G401.6 (cell line): ENCODE measurements at regions not wholly inside any gene's neighbourhood (a gene's known extent, or its start where the extent isn't known, plus 50 kb on each side); places are given as distances from the start of the nearest gene placed in this dataset.

Experiments
- FAIRE-seq: peaks from 2 replicates; lab custom pipeline; 2012; peaks lifted over from hg19 to GRCh38; lab: Jason Lieb, UNC

GRCh38 chr21:23712166-23712565 lies 1895.1 kb downstream of the MRPL39 start:
- FAIRE-seq: no peak

GRCh38 chr21:23706431-23706830 lies 1900.8 kb downstream of the MRPL39 start:
- FAIRE-seq: no peak

GRCh38 chr21:23699402-23699801 lies 1907.9 kb downstream of the MRPL39 start:
- FAIRE-seq: no peak

GRCh38 chr21:23698619-23699018 lies 1908.7 kb downstream of the MRPL39 start:
- FAIRE-seq: no peak

- FAIRE-seq: no peak
Observed at GRCh38 chr21:23695443-23695842, 1911.8 kb downstream of the MRPL39 start.

- no peak for FAIRE-seq
Observed at GRCh38 chr21:23694390-23694789, 1912.9 kb downstream of the MRPL39 start.

GRCh38 chr21:23690316-23690715 lies 1917.0 kb downstream of the MRPL39 start:
- no peak for FAIRE-seq

GRCh38 chr21:23686737-23687523 lies 1920.4 kb downstream of the MRPL39 start:
- FAIRE-seq: no peak

- no peak for FAIRE-seq
Observed at GRCh38 chr21:23684431-23684830, 1922.8 kb downstream of the MRPL39 start.

- no peak for FAIRE-seq
Observed at GRCh38 chr21:23664193-23664694, 1943.0 kb downstream of the MRPL39 start.

- FAIRE-seq: no peak
Observed at GRCh38 chr21:23660560-23660959, 1946.7 kb downstream of the MRPL39 start.

- FAIRE-seq: no peak
Observed at GRCh38 chr21:23644768-23645167, 1962.5 kb downstream of the MRPL39 start.

- FAIRE-seq: no peak
Observed at GRCh38 chr21:23639721-23640120, 1967.6 kb downstream of the MRPL39 start.

GRCh38 chr21:23638131-23638695 lies 1969.1 kb downstream of the MRPL39 start:
- no peak for FAIRE-seq

- no peak for FAIRE-seq
Observed at GRCh38 chr21:23633447-23633940, 1973.8 kb downstream of the MRPL39 start.

- no peak for FAIRE-seq
Observed at GRCh38 chr21:23624281-23624680, 1983.0 kb downstream of the MRPL39 start.

GRCh38 chr21:23613014-23613413 lies 1994.3 kb downstream of the MRPL39 start:
- no peak for FAIRE-seq

- FAIRE-seq: no peak
Observed at GRCh38 chr21:23612210-23612609, 1995.1 kb downstream of the MRPL39 start.

GRCh38 chr21:23607782-23608431 lies 1999.4 kb downstream of the MRPL39 start:
- no peak for FAIRE-seq

GRCh38 chr21:23601549-23601948 lies 2005.7 kb downstream of the MRPL39 start:
- FAIRE-seq: no peak

GRCh38 chr21:23593582-23593981 lies 2013.7 kb downstream of the MRPL39 start:
- no peak for FAIRE-seq

GRCh38 chr21:23585419-23585818 lies 2021.9 kb downstream of the MRPL39 start:
- FAIRE-seq: no peak

GRCh38 chr21:23579573-23579972 lies 2027.7 kb downstream of the MRPL39 start:
- FAIRE-seq: no peak
